ENCODE measurements at regions not wholly inside any gene's neighbourhood (a gene's known extent, or its start where the extent isn't known, plus 50 kb on each side); places are given as distances from the start of the nearest gene placed in this dataset.

DNA sequence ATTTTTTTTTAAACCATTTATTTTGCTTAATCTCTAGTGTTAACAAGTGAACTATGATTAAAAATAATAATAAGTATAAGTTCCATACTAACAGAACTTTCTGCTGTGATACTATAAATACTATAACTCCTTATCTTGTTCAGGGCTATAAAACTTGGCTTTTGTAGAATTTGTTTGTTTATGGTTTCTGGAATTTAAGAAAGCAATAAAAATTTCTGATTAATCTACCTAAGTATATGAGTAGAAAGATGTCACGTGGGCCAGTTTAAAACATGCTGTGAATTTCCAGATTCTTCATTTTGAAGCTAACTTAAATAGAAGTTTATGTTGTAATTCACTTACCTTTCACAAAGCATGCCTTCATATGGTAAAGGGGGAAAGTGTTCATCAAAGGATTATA is 1236.3 kb upstream of the ACVR2A start:
- no peak overlapping the region for H3K4me3 ChIP-seq
- intact Hi-C loops (cut with DNase I): no loop called here
- H3K4me1 ChIP-seq (ENCODE audit: insufficient read depth): no peaks in the 10 kb centered on the region
- no peaks in the 10 kb centered on the region for H3K9me3 ChIP-seq
- H3K36me3 ChIP-seq: no peaks in the 10 kb centered on the region
- WGBS, 3 donors: 60 to 63% (median 63%) methylated on average over 1 of the region's 1 CpG
- no peak for DNase-seq
- H3K27ac ChIP-seq: no peak overlapping the region
- TF ChIP-seq EP300 (IDR thresholded peaks at IDR 0.05) (no peak), POLR2A (IDR thresholded peaks at IDR 0.05) (no peak)
- TF ChIP-seq, protein P1, sequence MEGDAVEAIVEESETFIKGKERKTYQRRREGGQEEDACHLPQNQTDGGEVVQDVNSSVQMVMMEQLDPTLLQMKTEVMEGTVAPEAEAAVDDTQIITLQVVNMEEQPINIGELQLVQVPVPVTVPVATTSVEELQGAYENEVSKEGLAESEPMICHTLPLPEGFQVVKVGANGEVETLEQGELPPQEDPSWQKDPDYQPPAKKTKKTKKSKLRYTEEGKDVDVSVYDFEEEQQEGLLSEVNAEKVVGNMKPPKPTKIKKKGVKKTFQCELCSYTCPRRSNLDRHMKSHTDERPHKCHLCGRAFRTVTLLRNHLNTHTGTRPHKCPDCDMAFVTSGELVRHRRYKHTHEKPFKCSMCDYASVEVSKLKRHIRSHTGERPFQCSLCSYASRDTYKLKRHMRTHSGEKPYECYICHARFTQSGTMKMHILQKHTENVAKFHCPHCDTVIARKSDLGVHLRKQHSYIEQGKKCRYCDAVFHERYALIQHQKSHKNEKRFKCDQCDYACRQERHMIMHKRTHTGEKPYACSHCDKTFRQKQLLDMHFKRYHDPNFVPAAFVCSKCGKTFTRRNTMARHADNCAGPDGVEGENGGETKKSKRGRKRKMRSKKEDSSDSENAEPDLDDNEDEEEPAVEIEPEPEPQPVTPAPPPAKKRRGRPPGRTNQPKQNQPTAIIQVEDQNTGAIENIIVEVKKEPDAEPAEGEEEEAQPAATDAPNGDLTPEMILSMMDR (IDR thresholded peaks at IDR 0.05): no peak
- no peaks in the 10 kb centered on the region for H3K27me3 ChIP-seq

DNA sequence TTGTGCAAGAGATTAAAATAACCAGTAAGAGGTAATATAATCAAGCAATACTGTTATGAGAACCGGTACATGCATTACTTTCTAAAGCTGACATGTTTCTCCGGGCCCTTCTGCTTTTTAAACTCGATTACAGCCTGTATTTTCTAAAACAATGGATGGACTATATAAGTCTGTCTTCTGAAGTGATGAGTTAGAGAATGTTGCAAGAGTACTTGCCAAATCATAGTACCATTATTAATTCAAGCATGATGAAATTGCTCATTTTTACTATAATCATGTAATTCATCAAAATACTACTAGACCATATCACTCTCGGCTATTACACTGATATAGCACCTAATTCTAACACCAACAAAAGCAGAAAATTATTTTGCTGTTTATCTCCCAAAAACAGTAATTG is 1240.3 kb upstream of the ACVR2A start:
- DNase-seq: no peak
- no peaks in the 10 kb centered on the region for H3K27me3 ChIP-seq
- WGBS, 3 donors: 19 to 47% (median 20%) methylated on average over 4 of the region's 4 CpGs
- intact Hi-C loops (cut with DNase I): no loop called here
- H3K36me3 ChIP-seq: no peaks in the 10 kb centered on the region
- H3K9me3 ChIP-seq: no peaks in the 10 kb centered on the region
- no peak for TF ChIP-seq POLR2A (IDR thresholded peaks at IDR 0.05)
- TF ChIP-seq EP300 (IDR thresholded peaks at IDR 0.05): no peak
- TF ChIP-seq, protein P1 (IDR thresholded peaks at IDR 0.05): no peak
- peaks cover 3% of the 10 kb centered on the region for H3K4me1 ChIP-seq (ENCODE audit: insufficient read depth)
- H3K4me3 ChIP-seq: no peak overlapping the region
- no peak overlapping the region for H3K27ac ChIP-seq

DNA sequence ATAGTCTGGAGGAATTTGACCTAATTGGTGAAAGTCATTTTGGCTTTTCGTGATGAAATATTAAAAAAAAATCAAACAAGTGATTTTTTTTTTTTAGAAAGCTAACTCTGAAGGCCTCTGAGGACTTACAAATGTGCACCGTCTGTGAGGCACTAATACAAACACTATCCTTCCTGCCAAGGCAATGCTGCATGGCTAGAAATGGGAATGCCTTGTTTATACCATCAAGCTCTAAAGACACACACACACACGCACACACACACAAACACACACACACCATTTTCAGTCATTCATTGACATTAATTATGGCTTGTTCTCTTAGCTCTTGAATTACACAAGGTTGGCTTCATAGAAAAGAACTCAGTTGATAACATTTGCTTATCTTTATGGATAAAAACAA is 1242.0 kb upstream of the ACVR2A start:
- 12 to 26% (median 16%) methylated on average over 3 of the region's 3 CpGs for WGBS, 3 donors
- Histone ChIP-seq H3K27me3 (no peaks in the 10 kb centered on the region), H3K36me3 (no peaks in the 10 kb centered on the region), H3K4me3 (no peak overlapping the region), H3K4me1 (ENCODE audit: insufficient read depth) (peaks cover 3% of the 10 kb centered on the region), H3K9me3 (no peaks in the 10 kb centered on the region), H3K27ac (no peak overlapping the region)
- TF ChIP-seq EP300 (IDR thresholded peaks at IDR 0.05) (no peak), POLR2A (IDR thresholded peaks at IDR 0.05) (no peak)
- TF ChIP-seq, protein P1 (IDR thresholded peaks at IDR 0.05): no peak
- intact Hi-C loops (cut with DNase I): no loop called here
- DNase-seq: no peak

DNA sequence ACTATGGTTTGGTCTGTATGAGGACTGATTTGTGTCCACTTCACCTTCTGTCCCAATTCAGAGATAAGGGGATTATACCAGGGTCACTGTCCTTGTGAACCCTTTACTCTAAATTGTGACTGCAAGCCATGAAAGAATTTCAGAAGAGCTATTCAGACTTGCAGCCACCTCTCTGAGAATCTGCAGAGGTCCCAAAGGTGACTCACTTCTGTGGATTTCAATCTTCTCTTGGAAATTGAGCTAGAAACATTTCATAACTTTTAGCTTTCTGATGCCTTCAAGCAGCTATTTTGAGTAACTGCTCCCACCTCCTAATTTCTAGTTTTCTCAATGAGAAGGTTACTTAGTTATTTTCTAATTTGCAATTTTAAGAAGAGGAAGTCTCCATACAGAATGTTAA is 1242.4 kb upstream of the ACVR2A start:
- intact Hi-C loops (cut with DNase I): no loop called here
- no peak for DNase-seq
- Histone ChIP-seq H3K27ac (no peak overlapping the region), H3K4me1 (ENCODE audit: insufficient read depth) (peaks cover 3% of the 10 kb centered on the region), H3K27me3 (no peaks in the 10 kb centered on the region), H3K36me3 (no peaks in the 10 kb centered on the region), H3K9me3 (no peaks in the 10 kb centered on the region), H3K4me3 (no peak overlapping the region)
- TF ChIP-seq POLR2A (IDR thresholded peaks at IDR 0.05) (no peak), EP300 (IDR thresholded peaks at IDR 0.05) (no peak)
- TF ChIP-seq, protein P1 (IDR thresholded peaks at IDR 0.05): no peak

- Histone ChIP-seq H3K27me3 (no peaks in the 10 kb centered on the region), H3K36me3 (no peaks in the 10 kb centered on the region), H3K9me3 (no peaks in the 10 kb centered on the region), H3K4me1 (ENCODE audit: insufficient read depth) (peaks cover 3% of the 10 kb centered on the region), H3K4me3 (no peak overlapping the region), H3K27ac (no peak overlapping the region)
- intact Hi-C loops (cut with DNase I): no loop called here
- 86 to 91% (median 90%) methylated on average over 2 of the region's 2 CpGs for WGBS, 3 donors
- no peak for DNase-seq
- TF ChIP-seq EP300 (IDR thresholded peaks at IDR 0.05) (no peak), POLR2A (IDR thresholded peaks at IDR 0.05) (no peak)
- TF ChIP-seq, protein P1 (IDR thresholded peaks at IDR 0.05): no peak
Measured at GRCh38 chr2:146598791-146599190, 1246.0 kb upstream of the ACVR2A start.
